T47D (cell line): ENCODE measurements at regions not wholly inside any gene's neighbourhood (a gene's known extent, or its start where the extent isn't known, plus 50 kb on each side); places are given as distances from the start of the nearest gene placed in this dataset.

Source experiments
- DNase-seq, 2 experiments: peaks; one replicate each; pipeline versions ENCODE4 v3.0.0 to v3.0.0-alpha.2; 2011 to 2012; ENCODE audit warnings: low read depth in 1 of 2, low spot score in 1 of 2
- JUND ChIP-seq: IDR thresholded peaks from 2 replicates; pipeline ENCODE4 v1.6.1; 2012; ENCODE audit warnings: low read depth
- in situ Hi-C: cut with HindIII; loops from 2 replicates; pipeline ENCODE4 v1.10.0; 2016; ENCODE audit warnings: low sequenced_read_pairs, low pct_unique_long_range_greater_than_20kb

DNA sequence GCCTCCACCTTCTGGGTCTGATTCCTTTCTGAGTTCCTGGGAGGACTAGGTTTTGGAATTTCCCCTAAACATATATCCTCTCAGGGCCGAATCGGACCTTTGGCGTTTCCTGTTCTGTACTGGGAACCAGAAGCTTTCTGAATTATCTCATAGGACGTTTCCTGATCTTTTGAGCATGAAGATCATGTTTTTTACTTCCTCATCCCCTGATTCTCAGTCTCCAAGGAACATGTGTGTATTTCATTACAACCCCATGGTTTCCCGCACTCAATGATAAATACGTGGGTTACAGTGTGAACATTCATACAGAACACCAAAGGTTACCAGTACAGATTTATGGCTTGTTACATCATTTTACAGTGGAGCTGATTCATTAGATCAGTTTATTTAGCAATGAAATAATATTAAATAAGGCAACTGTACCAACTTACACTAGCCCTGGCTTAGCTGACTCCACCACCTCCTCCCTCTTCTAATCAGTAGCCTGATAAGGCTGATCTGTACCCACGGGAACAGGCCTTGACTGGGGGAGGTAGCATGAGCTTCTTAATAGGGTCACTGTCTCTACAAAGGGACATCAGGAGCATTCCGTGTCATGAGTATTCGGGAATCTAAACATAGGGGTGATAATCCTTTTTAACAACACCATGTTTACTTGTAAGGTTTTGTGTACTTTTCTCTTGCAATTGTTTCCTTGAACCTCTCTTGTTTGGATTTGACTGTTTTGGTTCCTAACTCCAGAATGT, 57.8 kb upstream of the ERRFI1 start:
- no peak for DNase-seq
- in situ Hi-C loops, result no loop called here
- TF ChIP-seq JUND, result no peak

DNA sequence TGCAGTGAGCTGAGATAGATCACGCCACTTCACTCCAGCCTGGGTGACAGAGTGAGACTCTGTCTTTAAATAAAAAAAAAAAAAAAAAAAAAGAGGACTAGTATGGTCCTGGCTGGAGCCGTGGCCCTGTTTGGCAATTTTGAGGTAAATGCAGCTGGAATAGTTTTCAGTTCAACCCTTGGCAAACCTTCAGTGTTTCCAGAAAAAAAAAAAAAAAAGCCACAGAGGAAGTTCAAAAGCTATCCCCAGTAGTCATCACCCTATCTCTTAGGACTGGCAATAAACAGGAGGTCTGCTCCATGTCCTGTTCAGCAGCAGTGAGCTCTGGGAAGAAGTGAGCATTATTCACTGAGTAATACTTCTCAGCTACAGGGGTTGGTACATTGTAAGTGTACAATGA, 56.8 kb upstream of the ERRFI1 start:
- no peak for DNase-seq
- in situ Hi-C loops, result no loop called here
- TF ChIP-seq JUND, result no peak

GRCh38 chr1:8078176-8078671, 52.1 kb upstream of the ERRFI1 start:
- DNase-seq, result peak in 1 of 2 experiments; percentile 62
- in situ Hi-C loops, result no loop called here
- TF ChIP-seq JUND, result no peak; the same call in 1 of the 2 replicates

GRCh38 chr1:8077602-8078001, 51.5 kb upstream of the ERRFI1 start:
- TF ChIP-seq JUND, result no peak
- no peak for DNase-seq
- in situ Hi-C loops, result no loop called here

GRCh38 chr1:8077120-8077573, 51.0 kb upstream of the ERRFI1 start:
- in situ Hi-C loops, result no loop called here
- no peak for TF ChIP-seq JUND
- peak in 1 of 2 experiments; percentile 57 for DNase-seq

DNA sequence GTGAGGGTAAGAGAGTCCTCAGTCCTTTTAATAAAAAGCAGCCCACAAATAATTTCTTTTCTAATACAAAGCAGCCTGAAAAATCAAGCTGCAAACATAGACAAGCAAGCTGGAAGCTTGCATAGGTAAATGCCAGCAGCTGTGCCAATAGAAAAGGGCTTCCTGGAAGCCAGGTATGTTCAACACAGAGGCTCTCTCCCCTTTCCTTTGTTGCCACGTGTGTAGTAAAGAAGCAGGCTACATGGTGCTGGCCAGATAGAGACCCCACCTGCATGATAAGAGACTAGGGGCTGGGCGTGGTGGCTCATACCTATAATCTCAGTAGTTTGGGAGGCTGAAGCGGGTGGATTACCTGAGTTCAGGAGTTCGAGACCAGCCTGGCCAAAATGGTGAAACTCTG, 50.1 kb upstream of the ERRFI1 start:
- in situ Hi-C loops, result no loop called here
- no peak for TF ChIP-seq JUND
- no peak for DNase-seq
